ENCODE measurements at regions not wholly inside any gene's neighbourhood (a gene's known extent, or its start where the extent isn't known, plus 50 kb on each side); places are given as distances from the start of the nearest gene placed in this dataset.

GRCh38 chr10:124161601-124162000 lies 68.2 kb upstream of the CHST15 start:
- H3K27me3 ChIP-seq (ENCODE audit: control insufficient read depth, insufficient read depth, low read length, poor library complexity, severe bottlenecking), result no peaks in the 10 kb centered on the region
- H3K4me3 ChIP-seq (ENCODE audit: low read length), result no peak overlapping the region
- no peak overlapping the region for H3K9ac ChIP-seq (ENCODE audit: extremely low read depth, low read length, poor library complexity, severe bottlenecking)
- Mint-ChIP-seq H3K4me3 (no peak overlapping the region), H3K36me3 (ENCODE audit: low read depth) (no peaks in the 10 kb centered on the region), H3K27ac (no peak overlapping the region), H3K4me1 (no peaks in the 10 kb centered on the region), H3K27me3 (ENCODE audit: insufficient read depth) (peaks cover 10% of the 10 kb centered on the region), H3K9me3 (peaks cover 5% of the 10 kb centered on the region)
- DNase-seq, result no peak
- no peak for TF ChIP-seq CTCF (conservative IDR thresholded peaks at IDR 0.05)
- H3K27ac ChIP-seq (ENCODE audit: low read depth, low read length), result no peak overlapping the region
- no peaks in the 10 kb centered on the region for H3K4me1 ChIP-seq (ENCODE audit: control insufficient read depth, insufficient read depth, low read length)
- WGBS, 2 experiments (ENCODE audit: insufficient coverage in 1 of 2, insufficient read length in 1 of 2), result 87 to 91% methylated on average over 3 to 5 of the region's 5 CpGs
- H3K36me3 ChIP-seq (ENCODE audit: control insufficient read depth, insufficient read depth, low read length), result no peaks in the 10 kb centered on the region
- H3K9me3 ChIP-seq (ENCODE audit: control insufficient read depth, low read length), result no peaks in the 10 kb centered on the region

GRCh38 chr10:124160943-124161582 lies 67.7 kb upstream of the CHST15 start:
- 90 to 93% methylated on average over 5 to 13 of the region's 13 CpGs for whole genome bisulfite sequencing, 2 experiments (ENCODE audit: insufficient coverage in 1 of 2, insufficient read length in 1 of 2)
- Mint-ChIP-seq H3K4me1 (peaks cover 3% of the 10 kb centered on the region), H3K27me3 (ENCODE audit: insufficient read depth) (peaks cover 10% of the 10 kb centered on the region), H3K27ac (no peak overlapping the region), H3K4me3 (no peak overlapping the region), H3K9me3 (peaks cover 5% of the 10 kb centered on the region), H3K36me3 (ENCODE audit: low read depth) (no peaks in the 10 kb centered on the region)
- Histone ChIP-seq H3K4me3 (ENCODE audit: low read length) (no peak overlapping the region), H3K27ac (ENCODE audit: low read depth, low read length) (no peak overlapping the region), H3K9ac (ENCODE audit: extremely low read depth, low read length, poor library complexity, severe bottlenecking) (no peak overlapping the region), H3K4me1 (ENCODE audit: control insufficient read depth, insufficient read depth, low read length) (no peaks in the 10 kb centered on the region), H3K9me3 (ENCODE audit: control insufficient read depth, low read length) (no peaks in the 10 kb centered on the region), H3K27me3 (ENCODE audit: control insufficient read depth, insufficient read depth, low read length, poor library complexity, severe bottlenecking) (no peaks in the 10 kb centered on the region), H3K36me3 (ENCODE audit: control insufficient read depth, insufficient read depth, low read length) (no peaks in the 10 kb centered on the region)
- TF ChIP-seq CTCF (conservative IDR thresholded peaks at IDR 0.05), result no peak
- DNase-seq, result no peak

GRCh38 chr10:124160176-124160575 lies 66.8 kb upstream of the CHST15 start:
- Mint-ChIP-seq H3K36me3 (ENCODE audit: low read depth) (peaks cover 3% of the 10 kb centered on the region), H3K9me3 (peaks cover 10% of the 10 kb centered on the region), H3K27ac (no peak overlapping the region), H3K4me1 (peaks cover 7% of the 10 kb centered on the region), H3K4me3 (no peak overlapping the region), H3K27me3 (ENCODE audit: insufficient read depth) (peaks cover 10% of the 10 kb centered on the region)
- WGBS, 2 experiments (ENCODE audit: insufficient coverage in 1 of 2, insufficient read length in 1 of 2), result 74 to 81% methylated on average over 7 to 10 of the region's 10 CpGs
- Histone ChIP-seq H3K9ac (ENCODE audit: extremely low read depth, low read length, poor library complexity, severe bottlenecking) (no peak overlapping the region), H3K9me3 (ENCODE audit: control insufficient read depth, low read length) (no peaks in the 10 kb centered on the region), H3K36me3 (ENCODE audit: control insufficient read depth, insufficient read depth, low read length) (no peaks in the 10 kb centered on the region), H3K4me3 (ENCODE audit: low read length) (no peak overlapping the region), H3K4me1 (ENCODE audit: control insufficient read depth, insufficient read depth, low read length) (no peaks in the 10 kb centered on the region), H3K27ac (ENCODE audit: low read depth, low read length) (no peak overlapping the region), H3K27me3 (ENCODE audit: control insufficient read depth, insufficient read depth, low read length, poor library complexity, severe bottlenecking) (no peaks in the 10 kb centered on the region)
- TF ChIP-seq CTCF (conservative IDR thresholded peaks at IDR 0.05), result no peak
- DNase-seq, result no peak
